Activated T-helper 2 cell treated with anti-CD3 and anti-CD28 coated beads, Interferon-gamma antibody, Interleukin-2, Interleukin-4, amounts not matched to agents 10 μg/mL and 5 μg/mL and 100 μg/mL, durations not matched to agents 14 hours and 24 hours and 36 hours (primary cell): ENCODE measurements at regions not wholly inside any gene's neighbourhood (a gene's known extent, or its start where the extent isn't known, plus 50 kb on each side); places are given as distances from the start of the nearest gene placed in this dataset.

Experiments used
- DNase-seq: peaks from one replicate; pipeline ENCODE4 v3.0.0; 2021; ENCODE audit warnings: low spot score
- H3K27ac Mint-ChIP-seq: one replicate; pipeline ENCODE4 v1.8.0; 2021; ENCODE audit warnings: mixed read lengths
- H3K27me3 Mint-ChIP-seq: one replicate; pipeline ENCODE4 v1.8.0; 2021; ENCODE audit warnings: low read depth, mixed read lengths
- H3K36me3 Mint-ChIP-seq: one replicate; pipeline ENCODE4 v1.8.0; 2021; ENCODE audit warnings: low read depth, mixed read lengths
- H3K4me1 Mint-ChIP-seq: one replicate; pipeline ENCODE4 v1.8.0; 2021; ENCODE audit warnings: low read depth, mixed read lengths
- H3K4me3 Mint-ChIP-seq: one replicate; pipeline ENCODE4 v1.8.0; 2021; ENCODE audit warnings: low read depth, mild to moderate bottlenecking, moderate library complexity, mixed read lengths
- H3K9me3 Mint-ChIP-seq: one replicate; pipeline ENCODE4 v1.8.0; 2021; ENCODE audit warnings: mixed read lengths
- intact Hi-C: fragments of 100-400 bp; cut with micrococcal nuclease; formaldehyde crosslinking; loops from one replicate; pipeline ENCODE4 v1.15.1; 2023

DNA sequence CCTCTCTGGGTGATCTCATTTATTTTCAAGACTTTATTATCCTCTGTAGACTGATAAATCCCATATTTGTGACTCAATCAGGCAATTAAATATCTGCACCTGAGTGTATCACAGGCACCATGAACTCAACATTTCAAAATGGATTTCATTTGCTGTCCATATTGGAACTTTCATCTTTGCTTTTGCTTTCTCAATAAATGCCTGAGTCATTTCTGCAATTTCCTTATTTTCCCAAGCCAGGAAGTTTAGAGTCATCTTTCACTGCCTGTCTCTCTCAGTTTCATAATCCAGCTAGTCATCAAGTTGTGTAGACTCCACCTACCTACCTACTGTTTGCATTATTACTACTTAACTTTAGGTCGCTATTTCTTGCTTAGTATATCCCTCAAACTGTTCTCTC, 540.9 kb downstream of the LMO4 start:
- Mint-ChIP-seq H3K9me3 (no peaks in the 10 kb centered on the region), H3K27me3 (peaks cover 3% of the 10 kb centered on the region), H3K4me1 (peaks cover 4% of the 10 kb centered on the region), H3K36me3 (no peaks in the 10 kb centered on the region), H3K4me3 (no peak overlapping the region), H3K27ac (no peak overlapping the region)
- intact Hi-C loops: no loop called here
- no peak for DNase-seq

DNA sequence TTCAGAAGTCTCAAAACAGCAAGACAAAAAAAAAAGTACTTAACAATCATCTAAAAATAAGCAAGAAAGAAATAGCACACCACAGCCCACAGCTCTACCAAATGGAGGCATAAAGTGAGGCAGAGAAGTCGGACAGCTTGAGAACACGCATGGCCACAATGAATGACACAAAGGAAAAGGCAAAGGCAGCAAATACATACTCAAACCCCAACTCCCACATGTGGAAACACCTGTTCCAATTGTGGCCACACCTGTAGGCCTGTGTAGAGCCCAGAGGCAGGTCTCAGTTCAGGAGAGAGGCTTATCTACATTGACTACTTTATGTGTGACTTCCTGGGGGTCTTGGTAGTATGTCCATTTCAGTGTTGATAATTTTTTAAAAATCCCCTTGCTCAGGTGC, 543.5 kb downstream of the LMO4 start:
- no peaks in the 10 kb centered on the region for H3K9me3 Mint-ChIP-seq
- intact Hi-C loops: no loop called here

DNA sequence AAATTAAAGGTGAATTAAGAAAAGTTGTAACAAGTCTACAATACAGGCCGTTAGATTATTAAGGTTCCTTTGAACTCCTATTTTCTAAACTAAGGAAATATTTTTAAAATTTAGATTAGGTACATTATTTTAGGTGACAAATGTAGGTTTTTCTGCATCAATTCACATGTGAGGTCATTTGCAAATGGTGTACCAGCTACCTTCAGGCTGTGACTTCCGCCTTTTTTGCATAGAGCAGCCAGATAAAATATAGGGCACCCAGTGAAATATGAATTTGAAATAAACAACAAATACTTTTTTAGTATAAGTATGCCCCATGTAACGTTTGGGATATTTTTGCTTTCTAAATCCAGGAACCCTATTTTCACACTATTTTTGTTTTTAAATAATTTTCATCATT, 544.0 kb downstream of the LMO4 start:
- Mint-ChIP-seq H3K4me1 (no peaks in the 10 kb centered on the region), H3K4me3 (no peak overlapping the region), H3K36me3 (no peaks in the 10 kb centered on the region), H3K27ac (no peak overlapping the region), H3K27me3 (peaks cover 3% of the 10 kb centered on the region), H3K9me3 (no peaks in the 10 kb centered on the region)
- intact Hi-C loops: no loop called here
- DNase-seq: no peak

More for the DNA sequence above, 543.5 kb downstream of the LMO4 start:
- DNase-seq: no peak
- Mint-ChIP-seq H3K4me1 (no peaks in the 10 kb centered on the region), H3K4me3 (no peak overlapping the region), H3K27me3 (peaks cover 3% of the 10 kb centered on the region), H3K36me3 (no peaks in the 10 kb centered on the region), H3K27ac (no peak overlapping the region)

DNA sequence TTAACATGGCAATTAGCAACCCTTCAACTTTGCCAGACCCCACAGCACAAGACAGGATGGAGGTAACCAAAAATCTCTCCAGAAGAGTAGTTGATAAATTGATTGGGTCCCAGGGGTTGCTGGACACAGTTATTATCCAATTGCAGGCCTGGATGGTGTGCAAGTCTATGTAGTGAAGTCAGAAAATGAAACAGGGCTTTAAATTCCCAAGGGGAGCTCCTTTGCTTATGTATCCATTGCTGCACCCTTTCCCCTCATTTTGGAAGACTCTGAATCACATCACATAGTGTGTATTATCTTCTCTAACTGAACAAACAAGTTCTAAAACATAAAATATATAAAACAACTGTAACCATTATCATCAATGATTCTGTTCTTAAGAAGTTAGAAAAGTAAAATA, 550.2 kb downstream of the LMO4 start:
- H3K27me3 Mint-ChIP-seq: no peaks in the 10 kb centered on the region
- H3K4me3 Mint-ChIP-seq: no peak overlapping the region
- no peak overlapping the region for H3K27ac Mint-ChIP-seq
- H3K4me1 Mint-ChIP-seq: no peaks in the 10 kb centered on the region
- H3K9me3 Mint-ChIP-seq: no peaks in the 10 kb centered on the region
- DNase-seq: no peak
- intact Hi-C loops: no loop called here
- no peaks in the 10 kb centered on the region for H3K36me3 Mint-ChIP-seq

DNA sequence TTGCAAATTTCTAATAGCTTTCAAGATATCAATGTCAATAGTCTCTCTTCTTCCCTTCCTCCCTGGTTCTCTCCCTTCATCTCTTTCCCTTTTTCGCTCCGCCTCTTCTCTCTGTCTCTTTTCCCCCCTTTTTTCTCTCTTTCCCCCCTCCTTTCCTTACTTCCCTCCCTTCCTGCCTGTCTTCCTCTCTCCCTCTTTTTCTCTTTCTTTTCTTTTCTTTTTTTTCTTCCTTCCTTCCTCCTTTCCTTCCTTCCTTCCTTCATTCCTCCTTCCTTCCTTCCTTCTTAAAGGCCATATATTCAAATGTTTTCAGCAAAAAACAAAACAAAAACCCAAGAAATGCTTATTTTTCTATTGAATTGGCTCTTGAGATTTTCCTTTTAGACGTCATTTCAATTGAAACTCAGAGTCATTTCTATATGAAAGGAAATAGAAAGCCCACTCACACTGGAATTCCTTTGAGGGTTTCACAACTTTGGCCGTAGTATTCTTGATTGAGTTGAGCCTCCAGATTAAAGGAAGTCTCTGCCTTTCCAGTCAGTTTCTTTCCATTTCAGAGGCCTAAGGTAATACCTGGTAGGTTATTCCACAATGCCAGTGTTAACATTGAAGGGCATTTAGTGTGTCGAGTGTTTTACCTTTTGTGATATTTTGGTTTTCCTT, 551.5 kb downstream of the LMO4 start:
- Mint-ChIP-seq H3K36me3 (no peaks in the 10 kb centered on the region), H3K4me3 (no peak overlapping the region), H3K27me3 (no peaks in the 10 kb centered on the region), H3K27ac (no peak overlapping the region), H3K4me1 (no peaks in the 10 kb centered on the region), H3K9me3 (no peaks in the 10 kb centered on the region)
- intact Hi-C loops: no loop called here
- DNase-seq: no peak

DNA sequence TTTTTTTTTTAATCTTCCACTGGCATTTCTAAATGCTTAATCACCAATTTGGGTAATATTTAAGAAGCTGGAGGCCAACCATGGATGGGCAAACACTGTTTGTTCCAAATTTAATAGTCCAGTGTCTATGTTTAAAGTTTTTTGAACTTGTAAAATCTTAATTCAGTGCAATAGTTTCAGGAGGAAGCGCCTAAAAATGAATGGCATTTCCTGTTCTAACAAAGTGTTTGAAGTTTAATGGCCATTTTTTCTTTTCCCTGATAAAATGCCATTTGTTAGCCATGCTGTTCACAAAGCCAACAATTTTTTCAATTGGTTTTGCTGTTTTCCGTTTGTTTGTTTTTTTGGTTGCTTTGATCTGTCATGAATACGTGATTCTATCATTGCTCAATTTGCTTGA, 552.1 kb downstream of the LMO4 start:
- no peaks in the 10 kb centered on the region for H3K36me3 Mint-ChIP-seq
- intact Hi-C loops: no loop called here

DNA sequence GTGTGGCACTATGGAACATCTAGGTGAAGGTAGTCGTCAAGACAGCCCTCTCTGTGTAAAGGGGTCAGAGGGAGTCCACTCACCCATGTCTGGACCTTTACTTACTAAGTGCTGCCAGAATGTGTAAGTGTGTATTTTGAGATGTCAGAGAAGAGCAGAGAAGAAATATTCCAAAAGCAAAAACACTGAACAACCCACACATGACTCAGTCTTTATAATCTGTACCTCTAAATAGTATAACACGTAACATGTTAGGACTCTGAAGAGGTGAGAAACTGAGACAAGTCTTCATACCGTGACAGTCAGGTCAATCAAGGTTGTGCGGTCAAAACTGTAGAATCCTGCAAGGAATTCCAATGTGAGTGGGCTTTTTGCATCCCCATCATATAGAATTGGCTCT, 555.2 kb downstream of the LMO4 start:
- Mint-ChIP-seq H3K9me3 (no peaks in the 10 kb centered on the region), H3K36me3 (no peaks in the 10 kb centered on the region), H3K4me1 (no peaks in the 10 kb centered on the region), H3K27ac (no peak overlapping the region), H3K4me3 (no peak overlapping the region), H3K27me3 (no peaks in the 10 kb centered on the region)
- DNase-seq: no peak
- intact Hi-C loops: no loop called here

More for the DNA sequence above, 552.1 kb downstream of the LMO4 start:
- no peak overlapping the region for H3K27ac Mint-ChIP-seq
- no peaks in the 10 kb centered on the region for H3K9me3 Mint-ChIP-seq
- H3K27me3 Mint-ChIP-seq: no peaks in the 10 kb centered on the region
- H3K4me3 Mint-ChIP-seq: no peak overlapping the region
- no peaks in the 10 kb centered on the region for H3K4me1 Mint-ChIP-seq
- no peak for DNase-seq

DNA sequence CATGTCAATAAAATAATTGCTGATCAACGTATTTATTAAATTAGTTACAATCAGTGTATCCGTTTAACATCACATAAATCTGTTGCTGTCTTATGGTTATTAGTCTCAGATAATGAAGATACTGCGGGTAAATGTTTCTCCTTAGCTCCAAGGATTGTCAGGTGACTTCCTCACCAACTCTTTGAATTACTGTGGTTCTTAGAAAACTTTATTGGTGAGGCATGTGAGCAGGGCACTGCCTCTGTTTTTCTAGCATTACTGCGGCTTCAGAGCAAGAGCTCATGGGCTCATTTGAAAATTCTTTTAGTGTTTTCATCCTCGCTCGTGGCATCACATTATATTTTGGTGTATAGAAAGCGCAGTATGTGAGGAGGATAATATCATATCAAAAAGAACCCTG, 555.9 kb downstream of the LMO4 start:
- H3K4me3 Mint-ChIP-seq: no peak overlapping the region

DNA sequence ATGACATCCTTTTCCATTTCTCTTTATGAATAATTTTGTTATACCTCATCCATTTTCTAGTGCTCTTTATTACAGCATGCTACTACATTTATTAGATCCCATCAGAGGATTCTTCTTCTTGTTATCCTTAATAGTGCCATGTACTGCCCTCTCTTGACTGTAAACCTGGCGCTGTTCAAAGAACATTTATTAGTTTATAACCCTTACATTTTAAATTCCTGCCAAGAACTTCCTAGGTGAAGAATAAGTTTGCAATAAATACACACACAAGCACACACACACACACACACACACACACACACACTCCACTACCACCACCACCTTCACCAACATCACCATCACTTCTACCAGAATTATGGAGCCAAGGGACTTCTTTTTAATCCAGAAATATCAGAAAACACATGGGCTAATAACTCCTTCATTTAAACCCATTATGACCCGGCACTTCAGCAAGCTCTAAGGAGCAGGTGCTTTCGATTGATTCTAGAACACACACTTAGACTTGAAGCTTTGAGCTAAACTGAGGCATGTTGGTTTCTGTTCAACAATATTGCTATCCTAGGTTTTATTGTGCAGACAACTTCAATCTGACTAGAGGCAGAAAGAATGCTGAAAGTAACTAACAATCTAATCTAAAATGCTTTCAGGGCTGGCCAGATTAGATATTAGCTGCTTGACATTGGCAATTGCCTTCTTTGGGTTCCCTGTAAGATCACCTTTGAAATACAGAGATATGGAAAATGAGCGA, 556.8 kb downstream of the LMO4 start:
- no peak for DNase-seq
- intact Hi-C loops: no loop called here
- H3K9me3 Mint-ChIP-seq: no peaks in the 10 kb centered on the region
- no peaks in the 10 kb centered on the region for H3K36me3 Mint-ChIP-seq
- H3K4me3 Mint-ChIP-seq: no peak overlapping the region
- no peak overlapping the region for H3K27ac Mint-ChIP-seq
- H3K4me1 Mint-ChIP-seq: no peaks in the 10 kb centered on the region
- no peaks in the 10 kb centered on the region for H3K27me3 Mint-ChIP-seq

More for the DNA sequence above, 555.9 kb downstream of the LMO4 start:
- Mint-ChIP-seq H3K4me1 (no peaks in the 10 kb centered on the region), H3K9me3 (no peaks in the 10 kb centered on the region), H3K27ac (no peak overlapping the region), H3K27me3 (no peaks in the 10 kb centered on the region), H3K36me3 (no peaks in the 10 kb centered on the region)
- intact Hi-C loops: no loop called here
- DNase-seq: no peak

DNA sequence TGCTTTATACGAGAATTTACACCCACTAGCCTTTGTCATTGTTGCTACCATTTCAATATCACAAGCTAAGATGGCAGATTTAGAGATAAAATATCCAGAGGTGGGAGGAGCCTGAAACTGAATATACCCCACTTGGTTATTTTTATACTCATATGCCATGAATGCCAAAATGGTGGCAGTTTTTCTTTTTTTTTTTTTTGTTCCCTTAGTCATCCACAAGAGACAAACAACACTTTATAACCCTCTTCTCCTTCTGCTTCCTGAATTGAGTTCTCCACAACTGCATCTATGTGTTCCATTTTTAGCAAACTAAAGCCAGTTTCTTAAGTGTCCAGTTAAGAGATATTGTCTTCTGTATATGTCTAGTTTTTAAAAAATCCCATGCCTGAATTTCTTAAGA, 558.4 kb downstream of the LMO4 start:
- no peaks in the 10 kb centered on the region for H3K4me1 Mint-ChIP-seq
- DNase-seq: no peak
- intact Hi-C loops: no loop called here
- H3K27me3 Mint-ChIP-seq: no peaks in the 10 kb centered on the region
- H3K36me3 Mint-ChIP-seq: no peaks in the 10 kb centered on the region
- H3K4me3 Mint-ChIP-seq: no peak overlapping the region
- no peaks in the 10 kb centered on the region for H3K9me3 Mint-ChIP-seq
- H3K27ac Mint-ChIP-seq: no peak overlapping the region

DNA sequence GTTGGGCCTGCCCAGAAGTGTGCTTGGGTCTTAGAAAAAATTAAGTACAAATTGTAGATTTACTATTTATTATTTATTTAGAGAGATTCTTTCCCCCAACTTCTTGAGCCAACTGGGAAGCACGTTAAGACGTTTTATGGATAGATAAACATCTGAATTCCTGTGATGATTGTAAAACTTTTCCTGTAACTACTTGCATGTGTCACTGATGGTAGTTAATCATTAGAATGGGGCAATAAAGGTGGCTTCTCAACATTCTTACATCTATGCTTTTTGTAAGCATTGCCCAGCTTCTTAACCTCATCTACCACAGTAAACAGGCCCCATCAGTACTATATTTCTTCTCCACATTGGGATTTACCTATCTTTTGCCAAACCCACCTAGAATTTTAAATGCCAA, 559.8 kb downstream of the LMO4 start:
- no peak for DNase-seq
- H3K36me3 Mint-ChIP-seq: no peaks in the 10 kb centered on the region
- peaks cover under 1% of the 10 kb centered on the region for H3K27me3 Mint-ChIP-seq
- intact Hi-C loops: no loop called here
- H3K27ac Mint-ChIP-seq: no peak overlapping the region
- H3K4me3 Mint-ChIP-seq: no peak overlapping the region
- H3K9me3 Mint-ChIP-seq: no peaks in the 10 kb centered on the region
- no peaks in the 10 kb centered on the region for H3K4me1 Mint-ChIP-seq

DNA sequence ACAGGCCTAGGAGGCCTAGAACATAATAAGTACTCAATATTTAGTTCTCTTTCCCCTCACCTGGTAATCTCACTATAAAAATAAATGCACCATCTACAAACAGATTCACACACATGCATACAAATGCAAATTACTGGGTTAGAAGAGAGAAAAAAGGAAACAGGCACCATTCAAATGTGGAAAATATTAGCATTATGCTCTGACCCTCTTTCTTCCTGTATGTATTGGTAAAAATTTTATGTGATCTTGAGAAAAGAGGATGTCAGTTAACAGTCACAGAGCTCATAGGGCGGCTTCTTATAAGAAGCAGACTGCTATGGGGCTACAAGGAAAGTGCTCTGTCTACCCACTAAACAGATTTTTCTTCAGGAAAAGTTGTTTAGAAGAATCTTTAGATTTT, 565.4 kb downstream of the LMO4 start:
- no peaks in the 10 kb centered on the region for H3K9me3 Mint-ChIP-seq
- H3K4me3 Mint-ChIP-seq: no peak overlapping the region
- no peak for DNase-seq
- H3K4me1 Mint-ChIP-seq: no peaks in the 10 kb centered on the region
- intact Hi-C loops: no loop called here
- peaks cover 1% of the 10 kb centered on the region for H3K27me3 Mint-ChIP-seq
- no peak overlapping the region for H3K27ac Mint-ChIP-seq
- no peaks in the 10 kb centered on the region for H3K36me3 Mint-ChIP-seq

DNA sequence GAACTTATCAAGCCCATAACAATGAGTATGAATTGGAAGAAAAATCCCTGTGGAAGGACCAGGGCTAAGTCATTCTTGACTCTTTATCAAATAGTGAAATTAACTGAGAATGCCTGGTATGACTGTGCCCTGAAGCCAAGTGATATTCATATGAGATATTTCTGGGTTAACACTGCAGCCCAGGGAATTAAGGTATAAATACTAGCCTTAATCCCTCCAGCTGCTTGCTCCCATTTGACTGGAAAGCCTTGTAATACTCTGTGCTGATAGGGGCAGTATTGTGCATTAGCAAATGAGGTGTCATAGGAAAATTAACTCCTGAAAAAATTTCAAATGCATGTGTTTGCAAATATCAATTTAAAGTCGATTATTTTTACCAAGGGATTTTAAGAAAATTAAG, 568.8 kb downstream of the LMO4 start:
- intact Hi-C loops: no loop called here
- no peak for DNase-seq
- no peak overlapping the region for H3K27ac Mint-ChIP-seq
- H3K36me3 Mint-ChIP-seq: no peaks in the 10 kb centered on the region
- no peaks in the 10 kb centered on the region for H3K4me1 Mint-ChIP-seq
- peaks cover 1% of the 10 kb centered on the region for H3K27me3 Mint-ChIP-seq
- no peak overlapping the region for H3K4me3 Mint-ChIP-seq
- no peaks in the 10 kb centered on the region for H3K9me3 Mint-ChIP-seq
